IMR-90 (cell line): ENCODE measurements at regions not wholly inside any gene's neighbourhood (a gene's known extent, or its start where the extent isn't known, plus 50 kb on each side); places are given as distances from the start of the nearest gene placed in this dataset.

Experiments
- ATAC-seq: fragments of 200-7000 bp; cut with Tn5 transposase; 2 replicates; pipeline ENCODE4 v1.9.1; 2020; ENCODE audit warnings: low read depth, mild to moderate bottlenecking, moderate library complexity
- BruUV-seq: library from RNA; stranded (reverse); fragments of 400-500 nt; replicated peaks from 2 replicates; lab custom pipeline; 2021; lab: Mats Ljungman, UMichigan
- CTCF ChIA-PET: fragments of 300-600 bp; formaldehyde crosslinking; extraction: SDS; loops from one replicate; lab custom pipeline; 2021; ENCODE audit warnings: antibody characterized with exemption; lab: Yijun Ruan, JAX
- POLR2A ChIA-PET: fragments of 300-600 bp; sonication (Branson Sonifier 250); formaldehyde crosslinking; loops from one replicate; lab custom pipeline; 2022; ENCODE audit warnings: antibody characterized with exemption; ENCODE audit not compliant: unreplicated experiment; lab: Charles Lee
- DNase-seq: peaks from one replicate; pipeline ENCODE4 v3.0.0; 2013
- H2AFZ ChIP-seq: replicated peaks from 2 replicates; pipeline ENCODE3; 2013; ENCODE audit warnings: low read length, mild to moderate bottlenecking; ENCODE audit not compliant: poor library complexity
- H2AK5ac ChIP-seq: 2 replicates; pipeline ENCODE4 v1.6.1; 2013; ENCODE audit warnings: low read depth, low read length, inconsistent platforms
- H2AK9ac ChIP-seq: replicated peaks from 2 replicates; pipeline ENCODE3; 2013; ENCODE audit warnings: mild to moderate bottlenecking, low read depth, low read length, moderate library complexity; ENCODE audit not compliant: poor library complexity
- H2BK120ac ChIP-seq: 2 replicates; pipeline ENCODE4 v1.6.1; 2013; ENCODE audit warnings: low read depth, low read length, inconsistent platforms
- H2BK15ac ChIP-seq: 3 replicates; pipeline ENCODE4 v1.6.1; 2013; ENCODE audit warnings: low read depth, low read length, inconsistent platforms
- H2BK20ac ChIP-seq: 2 replicates; pipeline ENCODE4 v1.6.1; 2013; ENCODE audit warnings: low read depth, mild to moderate bottlenecking, inconsistent platforms, low read length, moderate library complexity
- H2BK5ac ChIP-seq: 2 replicates; pipeline ENCODE4 v1.6.1; 2013; ENCODE audit warnings: mild to moderate bottlenecking, low read depth, low read length, inconsistent platforms; ENCODE audit not compliant: poor library complexity, severe bottlenecking
- H3K14ac ChIP-seq: replicated peaks from 2 replicates; pipeline ENCODE4 v1.6.1; 2013; ENCODE audit warnings: low read depth, low read length, inconsistent platforms
- H3K18ac ChIP-seq: 2 replicates; pipeline ENCODE4 v1.6.1; 2013; ENCODE audit warnings: low read depth, low read length, control low read depth
- H3K23ac ChIP-seq: 2 replicates; pipeline ENCODE4 v1.6.1; 2013; ENCODE audit warnings: low read depth, low read length, inconsistent platforms
- H3K27ac ChIP-seq: 2 replicates; pipeline ENCODE4 v1.5.1; 2013; ENCODE audit warnings: mild to moderate bottlenecking, control low read depth, low read length; ENCODE audit not compliant: insufficient read depth
- H3K27me3 ChIP-seq: 2 replicates; pipeline ENCODE4 v1.6.1; 2013; ENCODE audit warnings: low read length; ENCODE audit not compliant: control insufficient read depth, insufficient read depth
- H3K36me3 ChIP-seq: 2 replicates; pipeline ENCODE4 v1.6.1; 2013; ENCODE audit warnings: low read length, mixed read lengths; ENCODE audit not compliant: control insufficient read depth, insufficient read depth
- H3K4ac ChIP-seq: 2 replicates; pipeline ENCODE4 v1.6.1; 2013; ENCODE audit warnings: low read depth, low read length, inconsistent platforms
- H3K4me1 ChIP-seq: 2 replicates; pipeline ENCODE4 v1.6.1; 2013; ENCODE audit warnings: low read length, mixed read lengths; ENCODE audit not compliant: control insufficient read depth, insufficient read depth
- H3K4me2 ChIP-seq: 2 replicates; pipeline ENCODE4 v1.6.1; 2013; ENCODE audit warnings: low read depth, mild to moderate bottlenecking, control low read depth, low read length, moderate library complexity
- H3K4me3 ChIP-seq: 2 replicates; pipeline ENCODE4 v1.5.1; 2013; ENCODE audit warnings: low read depth, mild to moderate bottlenecking, control low read depth, low read length, moderate library complexity; ENCODE audit not compliant: insufficient read depth
- H3K56ac ChIP-seq: 2 replicates; pipeline ENCODE4 v1.6.1; 2013; ENCODE audit warnings: low read length, inconsistent platforms; ENCODE audit not compliant: insufficient read depth; ENCODE audit errors: extremely low read depth
- H3K79me1 ChIP-seq, 2 experiments: 2 replicates each; pipeline ENCODE4 v1.6.1; 2013; ENCODE audit warnings: low read length in 2 of 2, inconsistent platforms in 1 of 2, low read depth in 1 of 2
- H3K9ac ChIP-seq: 2 replicates; pipeline ENCODE4 v1.6.1; 2013; ENCODE audit warnings: low read depth, low read length, control low read depth
- H3K9me1 ChIP-seq: 2 replicates; pipeline ENCODE4 v1.6.1; 2013; ENCODE audit warnings: low read length, inconsistent platforms; ENCODE audit not compliant: insufficient read depth
- H3K9me3 ChIP-seq: 2 replicates; pipeline ENCODE4 v1.6.1; 2013; ENCODE audit warnings: low read length; ENCODE audit not compliant: control insufficient read depth, insufficient read depth
- H4K20me1 ChIP-seq: 2 replicates; pipeline ENCODE4 v1.6.1; 2013; ENCODE audit warnings: low read length, inconsistent platforms; ENCODE audit not compliant: insufficient read depth
- H4K5ac ChIP-seq: 2 replicates; pipeline ENCODE4 v1.6.1; 2013; ENCODE audit warnings: mild to moderate bottlenecking, low read depth, low read length, control low read depth
- H4K8ac ChIP-seq, 2 experiments: 2 replicates each; pipeline ENCODE4 v1.6.1; 2013; ENCODE audit warnings: low read depth in 2 of 2, low read length in 2 of 2, control low read depth in 1 of 2, inconsistent platforms in 1 of 2
- H4K91ac ChIP-seq: 2 replicates; pipeline ENCODE4 v1.6.1; 2013; ENCODE audit warnings: low read depth, low read length, inconsistent platforms; ENCODE audit not compliant: insufficient read depth
- BHLHE40 ChIP-seq: fragments of 150-350 bp; IDR thresholded peaks from 2 replicates; pipeline ENCODE4 v1.6.1; 2016; ENCODE audit warnings: mild to moderate bottlenecking, low read depth, low read length
- CEBPB ChIP-seq: IDR thresholded peaks from 2 replicates; pipeline ENCODE4 v1.6.1; 2012; ENCODE audit warnings: low read depth, low read length, improper control_type of control experiment
- CHD1 ChIP-seq: IDR thresholded peaks from 2 replicates; pipeline ENCODE4 v1.6.1; 2012; ENCODE audit warnings: low read depth, low read length, improper control_type of control experiment
- ELK1 ChIP-seq: fragments of 150-350 bp; IDR thresholded peaks from 2 replicates; pipeline ENCODE4 v1.6.1; 2016; ENCODE audit warnings: low read depth, mild to moderate bottlenecking, low read length, moderate library complexity, borderline replicate concordance
- FOS ChIP-seq: fragments of 150-350 bp; IDR thresholded peaks from 2 replicates; pipeline ENCODE4 v1.6.1; 2016; ENCODE audit warnings: low read depth, low read length
- MAFK ChIP-seq: IDR thresholded peaks from 2 replicates; pipeline ENCODE4 v1.6.1; 2012; ENCODE audit warnings: low read depth, low read length, improper control_type of control experiment
- MAZ ChIP-seq: IDR thresholded peaks from 2 replicates; pipeline ENCODE4 v1.6.1; 2012; ENCODE audit warnings: low read depth, mild to moderate bottlenecking, low read length, improper control_type of control experiment, moderate library complexity, borderline replicate concordance
- MXI1 ChIP-seq: IDR thresholded peaks from 2 replicates; pipeline ENCODE4 v1.6.1; 2012; ENCODE audit warnings: low read depth, mild to moderate bottlenecking, low read length, moderate library complexity, borderline replicate concordance
- NFE2L2 ChIP-seq: fragments of 150-350 bp; IDR thresholded peaks from 2 replicates; pipeline ENCODE4 v1.6.1; 2016; ENCODE audit warnings: low read depth, mild to moderate bottlenecking, low read length
- POLR2A ChIP-seq: IDR thresholded peaks from 2 replicates; pipeline ENCODE4 v1.6.1; 2012; ENCODE audit warnings: mild to moderate bottlenecking, low read depth, low read length
- RAD21 ChIP-seq: IDR thresholded peaks from 2 replicates; pipeline ENCODE4 v1.6.1; 2012; ENCODE audit warnings: low read length, improper control_type of control experiment
- RCOR1 ChIP-seq: IDR thresholded peaks from 2 replicates; pipeline ENCODE4 v1.6.1; 2012; ENCODE audit warnings: mild to moderate bottlenecking, low read length, improper control_type of control experiment; ENCODE audit not compliant: insufficient replicate concordance
- RFX5 ChIP-seq: IDR thresholded peaks from 2 replicates; pipeline ENCODE4 v1.8.0; 2012; ENCODE audit warnings: low read depth, mild to moderate bottlenecking, low read length, moderate library complexity
- SMC3 ChIP-seq: fragments of 150-350 bp; IDR thresholded peaks from 2 replicates; pipeline ENCODE4 v1.6.1; 2016; ENCODE audit warnings: low read depth, mild to moderate bottlenecking, antibody characterized with exemption, low read length, moderate library complexity
- USF2 ChIP-seq: fragments of 150-350 bp; IDR thresholded peaks from 2 replicates; pipeline ENCODE4 v1.6.1; 2017; ENCODE audit warnings: mild to moderate bottlenecking, antibody characterized with exemption, low read length, low read depth
- WGBS, 2 experiments: methylation state at CpG; one replicate each; pipeline versions ENCODE4 v1.1.5 to v1.1.7; 2013; ENCODE audit warnings: missing lambda C conversion rate in 2 of 2; ENCODE audit not compliant: insufficient read length in 1 of 2; ENCODE audit errors: extremely low coverage in 2 of 2; 5-methylcytosine and 5-hydroxymethylcytosine counted together
- dilution Hi-C: fragments of 300-500 bp; cut with HindIII; formaldehyde crosslinking; loops from one replicate; pipeline ENCODE4 v1.14.3; 2018; ENCODE audit warnings: low sequenced_read_pairs; ENCODE audit not compliant: unreplicated experiment
- in situ Hi-C: fragments of 300-500 bp; cut with MboI; formaldehyde crosslinking; loops from 3 replicates; pipeline ENCODE4 v1.14.3; 2019; ENCODE audit warnings: low sequenced_read_pairs, inconsistent platforms, mixed read lengths
- intact Hi-C: fragments of 100-400 bp; cut with micrococcal nuclease; formaldehyde crosslinking; loops from 2 replicates; pipeline ENCODE4 v1.10.0; 2022

GRCh38 chrX:137363559-137363958, 202.4 kb upstream of the ZIC3 start:
- Histone ChIP-seq H3K56ac (no peak overlapping the region), H2AK5ac (no peak overlapping the region), H3K27ac (no peak overlapping the region), H3K4me2 (no peak overlapping the region), H3K4ac (no peak overlapping the region), H3K36me3 (no peaks in the 10 kb centered on the region), H3K14ac (no peak overlapping the region), H4K8ac (no peak overlapping the region), H2AK9ac (no peak overlapping the region), H2AFZ (no peak overlapping the region), H4K91ac (no peak overlapping the region), H3K79me1 (no peaks in the 10 kb centered on the region), H3K18ac (no peak overlapping the region), H2BK15ac (no peak overlapping the region), H3K9me1 (no peaks in the 10 kb centered on the region), H3K9me3 (no peaks in the 10 kb centered on the region), H3K27me3 (no peaks in the 10 kb centered on the region; the same call in 1 of the 2 replicates), H3K4me3 (no peak overlapping the region), H2BK20ac (no peak overlapping the region), H3K4me1 (no peaks in the 10 kb centered on the region), H3K23ac (no peak overlapping the region), H3K9ac (no peak overlapping the region), H2BK120ac (no peak overlapping the region), H4K5ac (no peak overlapping the region), H4K20me1 (no peaks in the 10 kb centered on the region), H2BK5ac (no peak overlapping the region)
- POLR2A ChIA-PET: no interaction called here
- CTCF ChIA-PET: interaction anchor here (1.0 kb wide), 1 partner anchor 12 kb away, joined by 3 read pairs; no protein-coding TSS in a partner anchor
- ATAC-seq (no peak), DNase-seq (no peak)
- TF ChIP-seq MAFK: no peak
- TF ChIP-seq MXI1: no peak
- no peak for TF ChIP-seq RCOR1
- TF ChIP-seq SMC3: no peak
- no peak for TF ChIP-seq RAD21
- TF ChIP-seq RFX5: no peak
- no peak for TF ChIP-seq MAZ
- TF ChIP-seq CEBPB: no peak
- TF ChIP-seq POLR2A: no peak
- no peak for TF ChIP-seq USF2
- TF ChIP-seq BHLHE40: no peak
- TF ChIP-seq ELK1: no peak
- TF ChIP-seq FOS: no peak
- TF ChIP-seq CHD1: no peak
- TF ChIP-seq NFE2L2: no peak
- no TSS peak for BruUV-seq
- dilution Hi-C loops: no loop called here
- intact Hi-C loops: no loop called here
- in situ Hi-C loops: no loop called here
- no CpG with 5 or more reads among the region's 1 CpG for WGBS, 2 experiments
